OCI-LY7 (cell line): ENCODE measurements at regions not wholly inside any gene's neighbourhood (a gene's known extent, or its start where the extent isn't known, plus 50 kb on each side); places are given as distances from the start of the nearest gene placed in this dataset.

Experiments used
- BruUV-seq: library from RNA; stranded (reverse); fragments of 400-500 nt; replicated peaks from 2 replicates; lab custom pipeline; 2021; lab: Mats Ljungman, UMichigan
- CTCF ChIA-PET: fragments of 300-600 bp; sonication (Branson Sonifier 250); formaldehyde crosslinking; loops from one replicate; lab custom pipeline; 2022; ENCODE audit warnings: antibody characterized with exemption; ENCODE audit not compliant: unreplicated experiment; lab: Charles Lee
- POLR2A ChIA-PET: fragments of 300-600 bp; sonication (Branson Sonifier 250); formaldehyde crosslinking; loops from one replicate; lab custom pipeline; 2022; ENCODE audit warnings: antibody characterized with exemption; lab: Charles Lee
- DNase-seq: peaks from one replicate; pipeline ENCODE4 v3.0.0-alpha.2; 2015; ENCODE audit warnings: low spot score
- H2AFZ ChIP-seq: fragments of 200-600 bp; sonication (generic), shearing (Covaris generic); 2 replicates; pipeline ENCODE4 v1.6.1; 2014; ENCODE audit warnings: mild to moderate bottlenecking, antibody characterized with exemption, low read length, moderate library complexity
- H3K27ac ChIP-seq: fragments of 200-600 bp; sonication (generic); 2 replicates; pipeline ENCODE4 v1.5.1; 2014; ENCODE audit warnings: mixed run types, low read depth, mild to moderate bottlenecking, moderate library complexity, low read length, inconsistent platforms; ENCODE audit not compliant: poor library complexity, severe bottlenecking
- H3K36me3 ChIP-seq: fragments of 200-600 bp; sonication (generic); 2 replicates; pipeline ENCODE4 v1.6.1; 2014; ENCODE audit warnings: mild to moderate bottlenecking, antibody characterized with exemption, low read length, moderate library complexity, mixed read lengths; ENCODE audit not compliant: insufficient read depth
- H3K4me1 ChIP-seq: fragments of 200-600 bp; sonication (generic); 2 replicates; pipeline ENCODE4 v1.5.1; 2014; ENCODE audit warnings: mild to moderate bottlenecking, low read length; ENCODE audit not compliant: insufficient read depth, poor library complexity, severe bottlenecking
- H3K4me2 ChIP-seq: fragments of 200-600 bp; sonication (generic); 2 replicates; pipeline ENCODE4 v1.6.1; 2014; ENCODE audit warnings: mild to moderate bottlenecking, low read length
- H3K4me3 ChIP-seq: fragments of 200-600 bp; sonication (generic); 2 replicates; pipeline ENCODE4 v1.5.1; 2014; ENCODE audit warnings: mild to moderate bottlenecking, low read depth, low read length; ENCODE audit not compliant: poor library complexity, severe bottlenecking
- H3K79me2 ChIP-seq: fragments of 200-600 bp; sonication (generic); 2 replicates; pipeline ENCODE4 v1.6.1; 2016; ENCODE audit warnings: low read depth, mild to moderate bottlenecking, low read length, moderate library complexity, mixed read lengths; ENCODE audit not compliant: insufficient read depth
- H3K9me2 ChIP-seq: fragments of 200-600 bp; sonication (generic); 2 replicates; pipeline ENCODE4 v1.6.1; 2016; ENCODE audit warnings: mild to moderate bottlenecking, low read length, mixed read lengths; ENCODE audit not compliant: insufficient read depth
- H3K9me3 ChIP-seq: fragments of 200-600 bp; sonication (generic); 2 replicates; pipeline ENCODE4 v1.6.1; 2014; ENCODE audit warnings: mild to moderate bottlenecking, mixed run types, low read length, mixed read lengths
- H4K20me1 ChIP-seq: fragments of 200-600 bp; sonication (generic); 2 replicates; pipeline ENCODE4 v1.6.1; 2014; ENCODE audit warnings: mild to moderate bottlenecking, antibody characterized with exemption, low read length, moderate library complexity, mixed read lengths; ENCODE audit not compliant: insufficient read depth
- EZH2phosphoT487 ChIP-seq: fragments of 200-600 bp; sonication (generic); IDR thresholded peaks from 2 replicates; pipeline ENCODE4 v1.6.1; 2018; ENCODE audit warnings: low read depth, borderline replicate concordance, mild to moderate bottlenecking, mixed run types, antibody characterized with exemption, low read length, moderate library complexity, mixed read lengths
- intact Hi-C: fragments of 100-400 bp; cut with micrococcal nuclease; formaldehyde crosslinking; loops from one replicate; pipeline ENCODE4 v1.10.0; 2022; ENCODE audit not compliant: unreplicated experiment
- TF ChIP-seq, protein P1 (sequence below): fragments of 200-600 bp; sonication (generic); conservative IDR thresholded peaks from 2 replicates; pipeline ENCODE4 v1.5.1; 2014; ENCODE audit warnings: mild to moderate bottlenecking, antibody characterized with exemption, low read length, moderate library complexity, mixed read lengths

DNA sequence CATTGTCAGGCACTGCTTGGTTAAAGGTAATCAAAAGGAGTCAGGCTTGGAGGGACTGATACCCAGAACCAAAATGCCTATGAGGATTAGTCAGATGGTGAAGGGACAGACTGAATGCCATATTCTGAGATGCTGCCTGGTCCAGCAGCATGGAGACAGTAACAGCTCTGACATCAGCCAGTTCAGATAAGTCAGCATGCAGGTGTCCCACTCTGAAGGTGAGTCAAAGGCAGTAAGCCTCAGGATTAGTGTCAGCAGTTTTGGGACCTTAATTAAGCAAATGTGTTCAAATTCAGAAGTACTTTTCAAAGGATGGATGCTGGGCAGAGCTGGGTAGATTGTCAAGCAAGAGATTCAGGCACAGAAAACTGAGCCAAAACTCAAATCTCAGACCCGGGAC lies 198.4 kb downstream of the RPS12 start:
- Histone ChIP-seq H3K4me1 (no peaks in the 10 kb centered on the region), H4K20me1 (no peaks in the 10 kb centered on the region), H3K4me3 (no peak overlapping the region), H2AFZ (no peak overlapping the region), H3K27ac (no peak overlapping the region), H3K9me2 (no peaks in the 10 kb centered on the region), H3K4me2 (no peak overlapping the region), H3K36me3 (no peaks in the 10 kb centered on the region), H3K79me2 (no peaks in the 10 kb centered on the region), H3K9me3 (no peaks in the 10 kb centered on the region)
- DNase-seq: no peak
- BruUV-seq: no TSS peak
- ChIA-PET CTCF (no interaction called here), POLR2A (no interaction called here)
- intact Hi-C loops: no loop called here
- TF ChIP-seq, protein P1, sequence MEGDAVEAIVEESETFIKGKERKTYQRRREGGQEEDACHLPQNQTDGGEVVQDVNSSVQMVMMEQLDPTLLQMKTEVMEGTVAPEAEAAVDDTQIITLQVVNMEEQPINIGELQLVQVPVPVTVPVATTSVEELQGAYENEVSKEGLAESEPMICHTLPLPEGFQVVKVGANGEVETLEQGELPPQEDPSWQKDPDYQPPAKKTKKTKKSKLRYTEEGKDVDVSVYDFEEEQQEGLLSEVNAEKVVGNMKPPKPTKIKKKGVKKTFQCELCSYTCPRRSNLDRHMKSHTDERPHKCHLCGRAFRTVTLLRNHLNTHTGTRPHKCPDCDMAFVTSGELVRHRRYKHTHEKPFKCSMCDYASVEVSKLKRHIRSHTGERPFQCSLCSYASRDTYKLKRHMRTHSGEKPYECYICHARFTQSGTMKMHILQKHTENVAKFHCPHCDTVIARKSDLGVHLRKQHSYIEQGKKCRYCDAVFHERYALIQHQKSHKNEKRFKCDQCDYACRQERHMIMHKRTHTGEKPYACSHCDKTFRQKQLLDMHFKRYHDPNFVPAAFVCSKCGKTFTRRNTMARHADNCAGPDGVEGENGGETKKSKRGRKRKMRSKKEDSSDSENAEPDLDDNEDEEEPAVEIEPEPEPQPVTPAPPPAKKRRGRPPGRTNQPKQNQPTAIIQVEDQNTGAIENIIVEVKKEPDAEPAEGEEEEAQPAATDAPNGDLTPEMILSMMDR: no peak
- no peak for TF ChIP-seq EZH2phosphoT487

DNA sequence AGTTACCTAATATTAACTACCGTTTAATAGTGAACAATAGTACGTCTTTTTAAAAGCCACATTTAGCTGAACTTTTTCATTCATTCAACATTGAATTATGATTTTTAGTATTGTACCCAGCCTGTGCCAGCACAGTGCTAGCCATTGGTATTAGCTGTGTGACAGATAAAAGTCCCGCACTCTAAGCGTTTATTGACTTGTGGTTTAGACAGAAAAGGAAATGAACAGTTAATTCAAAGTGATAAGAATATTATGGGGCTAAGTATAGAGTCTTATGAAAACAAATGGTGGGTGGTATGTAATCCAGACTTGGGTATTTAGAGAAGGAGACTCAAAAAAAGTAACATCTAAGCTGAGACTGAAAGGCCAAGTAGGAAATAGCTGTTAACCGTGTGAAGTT lies 202.3 kb downstream of the RPS12 start:
- DNase-seq: no peak
- Histone ChIP-seq H3K36me3 (no peaks in the 10 kb centered on the region), H3K79me2 (no peaks in the 10 kb centered on the region), H3K9me3 (no peaks in the 10 kb centered on the region), H3K9me2 (no peaks in the 10 kb centered on the region), H4K20me1 (no peaks in the 10 kb centered on the region), H3K4me2 (no peak overlapping the region), H3K27ac (no peak overlapping the region), H3K4me1 (no peaks in the 10 kb centered on the region), H2AFZ (no peak overlapping the region), H3K4me3 (no peak overlapping the region)
- ChIA-PET CTCF (no interaction called here), POLR2A (no interaction called here)
- BruUV-seq: no TSS peak
- TF ChIP-seq EZH2phosphoT487: no peak
- TF ChIP-seq, protein P1: no peak
- intact Hi-C loops: no loop called here

DNA sequence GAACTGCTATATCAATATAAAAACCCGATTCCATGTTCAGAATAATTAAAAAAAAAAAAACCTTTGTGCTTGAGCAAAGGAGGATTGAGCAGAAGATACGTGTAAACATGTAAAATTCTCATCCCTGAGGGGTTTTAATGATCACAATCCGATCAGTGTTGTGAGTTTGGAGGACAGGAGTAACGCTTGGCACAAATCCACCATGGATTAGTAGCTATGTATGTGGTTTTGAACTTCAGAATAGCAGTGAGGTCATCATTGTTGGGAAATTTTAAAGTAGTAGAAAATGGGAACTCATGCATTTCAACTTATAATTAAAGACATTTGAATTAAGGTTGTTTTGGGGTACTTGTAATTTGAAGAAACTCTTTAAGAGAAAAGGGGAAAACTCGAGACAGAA lies 203.2 kb downstream of the RPS12 start:
- Histone ChIP-seq H3K9me2 (no peaks in the 10 kb centered on the region), H2AFZ (no peak overlapping the region), H4K20me1 (no peaks in the 10 kb centered on the region), H3K36me3 (no peaks in the 10 kb centered on the region), H3K4me2 (no peak overlapping the region), H3K9me3 (no peaks in the 10 kb centered on the region), H3K79me2 (no peaks in the 10 kb centered on the region), H3K4me1 (no peaks in the 10 kb centered on the region), H3K27ac (no peak overlapping the region), H3K4me3 (no peak overlapping the region)
- POLR2A ChIA-PET: no interaction called here
- BruUV-seq: no TSS peak
- intact Hi-C loops: no loop called here
- TF ChIP-seq EZH2phosphoT487: no peak
- TF ChIP-seq, protein P1: no peak
- no peak for DNase-seq
- CTCF ChIA-PET: no interaction called here
